Suppressor macrophage treated with lipopolysaccharide for 4 hours (primary cell): ENCODE measurements at regions not wholly inside any gene's neighbourhood (a gene's known extent, or its start where the extent isn't known, plus 50 kb on each side); places are given as distances from the start of the nearest gene placed in this dataset.
"Not testable (repeated sequence)": the region's sequence is repeated elsewhere in the genome, so short reads cannot be mapped to it uniquely, and the experiment has no call there.

Experiments
- DNase-seq: peaks from one replicate; pipeline ENCODE4 v3.0.0-alpha.2; 2020

GRCh38 chr16:16625140-16625539 lies 246.2 kb downstream of the NPIPA7 start:
- DNase-seq = not testable (repeated sequence)

GRCh38 chr16:16627865-16628264 lies 248.9 kb downstream of the NPIPA7 start:
- DNase-seq = not testable (repeated sequence)

- not testable (repeated sequence) for DNase-seq
These were observed 259.3 kb downstream of the NPIPA7 start for GRCh38 chr16:16638231-16638630.

- not testable (repeated sequence) for DNase-seq
These were observed 259.8 kb downstream of the NPIPA7 start for GRCh38 chr16:16638714-16639113.

- not testable (repeated sequence) for DNase-seq
These were observed 264.9 kb downstream of the NPIPA7 start for GRCh38 chr16:16643828-16644227.

GRCh38 chr16:16648002-16648401 lies 269.1 kb downstream of the NPIPA7 start:
- DNase-seq = not testable (repeated sequence)

- not testable (repeated sequence) for DNase-seq
These were observed 293.4 kb downstream of the NPIPA7 start for GRCh38 chr16:16672180-16672812.

GRCh38 chr16:16674820-16675219 lies 295.9 kb downstream of the NPIPA7 start:
- DNase-seq = not testable (repeated sequence)

GRCh38 chr16:16721849-16722248 lies 342.9 kb downstream of the NPIPA7 start:
- not testable (repeated sequence) for DNase-seq

- DNase-seq = not testable (repeated sequence)
These were observed 343.7 kb downstream of the NPIPA7 start for GRCh38 chr16:16722666-16723065.

- not testable (repeated sequence) for DNase-seq
These were observed 345.0 kb downstream of the NPIPA7 start for GRCh38 chr16:16723819-16724519.

GRCh38 chr16:16727048-16727447 lies 348.1 kb downstream of the NPIPA7 start:
- DNase-seq = not testable (repeated sequence)

GRCh38 chr16:16742573-16742972 lies 363.6 kb downstream of the NPIPA7 start:
- DNase-seq = not testable (repeated sequence)

GRCh38 chr16:16754992-16755667 lies 376.2 kb downstream of the NPIPA7 start:
- not testable (repeated sequence) for DNase-seq

- DNase-seq = no peak
These were observed 384.5 kb downstream of the NPIPA7 start for GRCh38 chr16:16763449-16763848.

GRCh38 chr16:16770717-16771116 lies 391.8 kb downstream of the NPIPA7 start:
- not testable (repeated sequence) for DNase-seq

GRCh38 chr16:16774389-16774788 lies 395.4 kb downstream of the NPIPA7 start:
- DNase-seq = no peak

GRCh38 chr16:16778332-16778731 lies 399.4 kb downstream of the NPIPA7 start:
- DNase-seq = no peak

- no peak for DNase-seq
These were observed 401.6 kb downstream of the NPIPA7 start for GRCh38 chr16:16780588-16780987.

GRCh38 chr16:16782153-16782552 lies 403.2 kb downstream of the NPIPA7 start:
- DNase-seq = no peak

GRCh38 chr16:16788004-16788403 lies 409.1 kb downstream of the NPIPA7 start:
- no peak for DNase-seq

- no peak for DNase-seq
These were observed 411.7 kb downstream of the NPIPA7 start for GRCh38 chr16:16790597-16790996.

GRCh38 chr16:16791051-16791450 lies 412.1 kb downstream of the NPIPA7 start:
- no peak for DNase-seq

GRCh38 chr16:16797239-16797638 lies 418.3 kb downstream of the NPIPA7 start:
- no peak for DNase-seq
